Sigmoid colon (tissue), 6 donors: ENCODE measurements at regions not wholly inside any gene's neighbourhood (a gene's known extent, or its start where the extent isn't known, plus 50 kb on each side); places are given as distances from the start of the nearest gene placed in this dataset.

Experiments
- DNase-seq: peaks from one replicate; pipeline ENCODE4 v3.0.0-alpha.2; 2019
- H3K27ac ChIP-seq, 4 donors: fragments of 200-600 bp; sonication (generic); one replicate each; pipeline ENCODE4 v1.5.1; 2016 to 2019; ENCODE audit warnings: mild to moderate bottlenecking in 1 of 4
- H3K27me3 ChIP-seq, 3 donors: fragments of 200-600 bp; sonication (generic); one replicate each; pipeline ENCODE4 v1.5.1; 2019; ENCODE audit warnings: mild to moderate bottlenecking in 1 of 3
- H3K36me3 ChIP-seq, 4 donors: fragments of 200-600 bp; sonication (generic); one replicate each; pipeline ENCODE4 v1.5.1; 2016 to 2019
- H3K4me1 ChIP-seq, 4 donors: fragments of 200-600 bp; sonication (generic); one replicate each; pipeline ENCODE4 v1.5.1; 2017 to 2019
- H3K4me3 ChIP-seq, 4 donors: fragments of 200-600 bp; sonication (generic); one replicate each; pipeline ENCODE4 v1.5.1; 2017 to 2019; ENCODE audit warnings: mild to moderate bottlenecking in 2 of 4, moderate library complexity in 1 of 4
- H3K9me3 ChIP-seq, 4 donors: fragments of 200-600 bp in 3 of 4; sonication (generic) in 3 of 4; one replicate each; pipeline versions ENCODE4 v1.5.1 to v1.6.1; 2013 to 2019
- EP300 ChIP-seq, 4 donors: sonication (generic); formaldehyde crosslinking; IDR thresholded peaks; one replicate each; pipeline ENCODE4 v1.6.1; 2017; ENCODE audit warnings: antibody characterized with exemption in 4 of 4
- POLR2A ChIP-seq, 2 donors: fragments of 450-650 bp; IDR thresholded peaks; one replicate each; pipeline ENCODE4 v1.6.1; 2016; ENCODE audit warnings: antibody characterized with exemption in 2 of 2, mild to moderate bottlenecking in 2 of 2, moderate library complexity in 2 of 2
- POLR2AphosphoS5 ChIP-seq, 4 donors: sonication (generic); formaldehyde crosslinking; IDR thresholded peaks; one replicate each; pipeline ENCODE4 v1.6.1; 2017; ENCODE audit warnings: antibody characterized with exemption in 4 of 4
- WGBS, 2 donors: extraction: QIAGEN DNeasy Blood & Tissue Kit; methylation state at CpG; one replicate each; pipeline ENCODE4 v1.1.7; 2013; 5-methylcytosine and 5-hydroxymethylcytosine counted together
- intact Hi-C: fragments of 100-400 bp; cut with DNase I; formaldehyde crosslinking; loops from one replicate; pipeline ENCODE4 v1.15.1; 2023
- TF ChIP-seq, protein P1 (sequence below), 4 experiments: fragments of 450-650 bp in 3 of 4; fragments of 200-600 bp in 1 of 4; IDR thresholded peaks; one replicate each; pipeline ENCODE4 v1.5.1; 2016 to 2019; ENCODE audit warnings: antibody characterized with exemption in 4 of 4, mild to moderate bottlenecking in 3 of 4, moderate library complexity in 2 of 4
- donor health status: healthy with polysubstance abuse.
- donor health status: healthy.

DNA sequence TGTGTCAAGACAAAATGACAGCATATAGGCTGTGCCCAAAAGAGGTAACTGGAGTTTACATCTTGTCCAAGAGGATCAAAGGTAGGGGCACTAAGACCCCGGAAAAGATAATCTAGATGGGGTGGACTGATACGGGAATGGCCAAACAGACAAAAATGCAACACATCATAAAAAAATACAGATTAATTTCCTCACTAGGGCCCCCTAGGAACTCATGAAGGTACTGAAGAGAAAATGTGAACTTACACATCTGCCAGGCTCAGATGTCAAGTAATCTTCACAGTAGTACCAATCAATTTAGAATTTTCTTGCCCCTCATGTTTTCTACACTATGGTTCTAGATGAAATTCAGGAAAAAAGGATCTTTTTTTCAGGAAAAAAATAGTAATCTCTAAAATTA lies 115.6 kb upstream of the REG3A start:
- no peak for DNase-seq
- Histone ChIP-seq H3K4me1 (no peaks in the 10 kb centered on the region), H3K36me3 (no peaks in the 10 kb centered on the region), H3K27ac (no peak overlapping the region), H3K4me3 (no peak overlapping the region), H3K27me3 (no peaks in the 10 kb centered on the region), H3K9me3 (peaks cover 0 to 2% (median 0%) of the 10 kb centered on the region in 4 donors)
- TF ChIP-seq, protein P1, sequence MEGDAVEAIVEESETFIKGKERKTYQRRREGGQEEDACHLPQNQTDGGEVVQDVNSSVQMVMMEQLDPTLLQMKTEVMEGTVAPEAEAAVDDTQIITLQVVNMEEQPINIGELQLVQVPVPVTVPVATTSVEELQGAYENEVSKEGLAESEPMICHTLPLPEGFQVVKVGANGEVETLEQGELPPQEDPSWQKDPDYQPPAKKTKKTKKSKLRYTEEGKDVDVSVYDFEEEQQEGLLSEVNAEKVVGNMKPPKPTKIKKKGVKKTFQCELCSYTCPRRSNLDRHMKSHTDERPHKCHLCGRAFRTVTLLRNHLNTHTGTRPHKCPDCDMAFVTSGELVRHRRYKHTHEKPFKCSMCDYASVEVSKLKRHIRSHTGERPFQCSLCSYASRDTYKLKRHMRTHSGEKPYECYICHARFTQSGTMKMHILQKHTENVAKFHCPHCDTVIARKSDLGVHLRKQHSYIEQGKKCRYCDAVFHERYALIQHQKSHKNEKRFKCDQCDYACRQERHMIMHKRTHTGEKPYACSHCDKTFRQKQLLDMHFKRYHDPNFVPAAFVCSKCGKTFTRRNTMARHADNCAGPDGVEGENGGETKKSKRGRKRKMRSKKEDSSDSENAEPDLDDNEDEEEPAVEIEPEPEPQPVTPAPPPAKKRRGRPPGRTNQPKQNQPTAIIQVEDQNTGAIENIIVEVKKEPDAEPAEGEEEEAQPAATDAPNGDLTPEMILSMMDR (IDR thresholded peaks at IDR 0.05) = no peak
- TF ChIP-seq POLR2A (IDR thresholded peaks at IDR 0.05) (no peak), POLR2AphosphoS5 (IDR thresholded peaks at IDR 0.05) (no peak), EP300 (IDR thresholded peaks at IDR 0.05) (no peak)
- intact Hi-C loops = no loop called here
- WGBS, 2 donors = 50 to 71% methylated on average over 2 of the region's 2 CpGs

DNA sequence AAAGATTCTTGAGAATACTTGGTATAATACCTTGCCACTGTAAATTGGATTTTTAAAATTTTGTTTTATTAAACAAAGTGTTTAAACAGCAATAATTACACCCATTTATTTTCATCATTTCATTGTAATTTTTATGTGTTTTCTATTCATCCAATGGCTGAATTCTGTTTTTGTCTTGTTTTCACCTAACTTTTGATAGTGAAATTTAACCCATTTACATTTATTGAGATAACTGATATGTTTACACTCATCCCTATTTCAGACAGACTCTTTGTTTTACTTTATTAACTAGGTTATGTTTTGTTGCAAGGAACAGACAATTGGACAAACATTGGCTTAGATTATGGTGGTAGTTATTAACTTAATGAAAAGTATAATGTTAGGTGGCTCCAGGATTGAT lies 113.1 kb upstream of the REG3A start:
- TF ChIP-seq POLR2AphosphoS5 (IDR thresholded peaks at IDR 0.05) (no peak), EP300 (IDR thresholded peaks at IDR 0.05) (no peak), POLR2A (IDR thresholded peaks at IDR 0.05) (no peak)
- TF ChIP-seq, protein P1 (IDR thresholded peaks at IDR 0.05) = no peak
- Histone ChIP-seq H3K4me3 (no peak overlapping the region), H3K4me1 (no peaks in the 10 kb centered on the region), H3K36me3 (no peaks in the 10 kb centered on the region), H3K27me3 (no peaks in the 10 kb centered on the region), H3K27ac (no peak overlapping the region), H3K9me3 (peaks cover 0 to 2% (median 0%) of the 10 kb centered on the region in 4 donors)
- intact Hi-C loops = no loop called here
- DNase-seq = no peak

- TF ChIP-seq, protein P1 (IDR thresholded peaks at IDR 0.05) = no peak
- TF ChIP-seq EP300 (IDR thresholded peaks at IDR 0.05) (no peak), POLR2A (IDR thresholded peaks at IDR 0.05) (no peak), POLR2AphosphoS5 (IDR thresholded peaks at IDR 0.05) (no peak)
- 36 to 51% methylated on average over 3 of the region's 3 CpGs for WGBS, 2 donors
- H3K9me3 ChIP-seq = peaks cover 0 to 2% (median 0%) of the 10 kb centered on the region in 4 donors
- no peak overlapping the region for H3K4me3 ChIP-seq
- H3K27me3 ChIP-seq = no peaks in the 10 kb centered on the region
- intact Hi-C loops = no loop called here
- H3K27ac ChIP-seq = no peak overlapping the region
- H3K36me3 ChIP-seq = no peaks in the 10 kb centered on the region
- DNase-seq = no peak
- no peaks in the 10 kb centered on the region for H3K4me1 ChIP-seq
Measured at GRCh38 chr2:79271456-79271855, 111.9 kb upstream of the REG3A start.

DNA sequence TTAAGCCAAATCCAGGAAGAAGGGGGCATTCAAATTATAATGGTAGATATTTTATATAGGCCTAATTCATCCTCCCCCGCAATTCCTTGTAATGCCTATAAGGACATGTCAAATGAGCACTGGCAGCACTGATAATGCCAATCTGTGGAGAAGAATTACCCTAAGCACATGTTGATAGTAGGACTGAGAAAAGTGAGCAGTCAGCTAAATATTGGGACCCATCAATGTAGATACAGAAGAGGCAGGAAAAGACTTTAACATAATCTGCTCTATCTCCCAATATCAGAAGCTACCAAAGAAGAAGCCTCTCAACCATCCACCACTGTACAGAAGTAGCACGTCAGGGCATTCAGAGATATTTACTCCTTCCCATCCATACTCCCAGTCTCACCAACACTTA lies 101.3 kb upstream of the REG3A start:
- Histone ChIP-seq H3K27me3 (no peaks in the 10 kb centered on the region), H3K36me3 (no peaks in the 10 kb centered on the region), H3K9me3 (no peaks in the 10 kb centered on the region), H3K4me1 (no peaks in the 10 kb centered on the region), H3K4me3 (no peak overlapping the region), H3K27ac (no peak overlapping the region)
- no peak for DNase-seq
- WGBS, 2 donors = 89 to 91% methylated on average over 2 of the region's 2 CpGs
- TF ChIP-seq POLR2AphosphoS5 (IDR thresholded peaks at IDR 0.05) = no peak
- no peak for TF ChIP-seq EP300 (IDR thresholded peaks at IDR 0.05)
- no peak for TF ChIP-seq POLR2A (IDR thresholded peaks at IDR 0.05)
- TF ChIP-seq, protein P1 (IDR thresholded peaks at IDR 0.05) = no peak
- intact Hi-C loops = no loop called here

DNA sequence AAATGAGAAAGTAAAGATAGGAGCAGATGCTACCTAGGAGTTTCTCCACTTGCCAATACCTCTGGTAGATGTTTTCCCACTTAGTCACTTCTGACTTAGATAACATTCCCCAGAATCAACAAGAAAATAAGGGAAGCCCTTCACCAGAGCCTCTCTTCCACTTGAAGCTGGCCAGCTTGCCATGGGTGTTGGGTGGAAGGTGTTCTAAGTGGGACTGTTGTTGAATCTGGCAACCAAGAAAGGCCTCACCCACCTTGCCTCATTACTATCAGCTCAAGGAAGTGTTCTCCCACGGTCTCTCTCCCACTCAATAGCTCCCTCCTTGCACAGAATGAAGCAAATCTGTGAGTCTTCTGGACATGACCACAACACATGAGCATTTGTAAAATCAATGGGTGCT lies 100.4 kb upstream of the REG3A start:
- TF ChIP-seq, protein P1 (IDR thresholded peaks at IDR 0.05) = no peak
- TF ChIP-seq POLR2A (IDR thresholded peaks at IDR 0.05) (no peak), EP300 (IDR thresholded peaks at IDR 0.05) (no peak), POLR2AphosphoS5 (IDR thresholded peaks at IDR 0.05) (no peak)
- intact Hi-C loops = no loop called here
- Histone ChIP-seq H3K36me3 (no peaks in the 10 kb centered on the region), H3K27ac (no peak overlapping the region), H3K27me3 (no peaks in the 10 kb centered on the region), H3K4me1 (no peaks in the 10 kb centered on the region), H3K9me3 (no peaks in the 10 kb centered on the region), H3K4me3 (no peak overlapping the region)
- no peak for DNase-seq
- 30 to 63% methylated on average over 1 of the region's 1 CpG for WGBS, 2 donors
